ENCODE measurements at regions not wholly inside any gene's neighbourhood (a gene's known extent, or its start where the extent isn't known, plus 50 kb on each side); places are given as distances from the start of the nearest gene placed in this dataset.

GRCh38 chr3:73894474-73895213, 269.9 kb upstream of the PDZRN3 start:
- no peak for TF ChIP-seq CTCF (IDR thresholded peaks at IDR 0.05; ENCODE audit: low read depth, low read length)

GRCh38 chr3:73893089-73893488, 268.3 kb upstream of the PDZRN3 start:
- H3K4me3 ChIP-seq (ENCODE audit: low read depth, low read length): no peak overlapping the region
- no peak for TF ChIP-seq CTCF (IDR thresholded peaks at IDR 0.05; ENCODE audit: low read depth, low read length)

More at GRCh38 chr3:73894474-73895213, 269.9 kb upstream of the PDZRN3 start:
- no peak overlapping the region for H3K4me3 ChIP-seq (ENCODE audit: low read depth, low read length)

GRCh38 chr3:73885862-73886261, 261.1 kb upstream of the PDZRN3 start:
- TF ChIP-seq CTCF (IDR thresholded peaks at IDR 0.05; ENCODE audit: low read depth, low read length): no peak
- no peak overlapping the region for H3K4me3 ChIP-seq (ENCODE audit: low read depth, low read length)

- no peak for TF ChIP-seq CTCF (IDR thresholded peaks at IDR 0.05; ENCODE audit: low read depth, low read length)
- no peak overlapping the region for H3K4me3 ChIP-seq (ENCODE audit: low read depth, low read length)
Measured at GRCh38 chr3:73884361-73884760, 259.6 kb upstream of the PDZRN3 start.

GRCh38 chr3:73883497-73883896, 258.8 kb upstream of the PDZRN3 start:
- no peak for TF ChIP-seq CTCF (IDR thresholded peaks at IDR 0.05; ENCODE audit: low read depth, low read length)

GRCh38 chr3:73874606-73875369, 250.0 kb upstream of the PDZRN3 start:
- TF ChIP-seq CTCF (IDR thresholded peaks at IDR 0.05; ENCODE audit: low read depth, low read length): no peak
- H3K4me3 ChIP-seq (ENCODE audit: low read depth, low read length): no peak overlapping the region

More at GRCh38 chr3:73883497-73883896, 258.8 kb upstream of the PDZRN3 start:
- H3K4me3 ChIP-seq (ENCODE audit: low read depth, low read length): no peak overlapping the region

GRCh38 chr3:73874161-73874560, 249.4 kb upstream of the PDZRN3 start:
- H3K4me3 ChIP-seq (ENCODE audit: low read depth, low read length): no peak overlapping the region
- no peak for TF ChIP-seq CTCF (IDR thresholded peaks at IDR 0.05; ENCODE audit: low read depth, low read length)

Measured in WI38 (cell line).